Omental fat pad (tissue), 3 donors: ENCODE measurements at regions not wholly inside any gene's neighbourhood (a gene's known extent, or its start where the extent isn't known, plus 50 kb on each side); places are given as distances from the start of the nearest gene placed in this dataset.

Experiments
- ATAC-seq: fragments of 150-250 bp; one replicate; pipeline ENCODE4 v1.9.1; 2016; ENCODE audit warnings: mild to moderate bottlenecking, moderate library complexity; ENCODE audit not compliant: low FRiP score
- DNase-seq: peaks from one replicate; pipeline ENCODE4 v3.0.0-alpha.2; 2019; ENCODE audit warnings: low spot score
- TF ChIP-seq, protein P1 (sequence below), 3 donors: fragments of 450-650 bp; IDR thresholded peaks; one replicate each; pipeline ENCODE4 v1.5.1; 2016 to 2017; ENCODE audit warnings: antibody characterized with exemption in 3 of 3, mild to moderate bottlenecking in 3 of 3, moderate library complexity in 2 of 3

GRCh38 chr2:9772035-9772998, 71.0 kb upstream of the TAF1B start:
- ATAC-seq (no peak), DNase-seq (no peak)
- TF ChIP-seq, protein P1, sequence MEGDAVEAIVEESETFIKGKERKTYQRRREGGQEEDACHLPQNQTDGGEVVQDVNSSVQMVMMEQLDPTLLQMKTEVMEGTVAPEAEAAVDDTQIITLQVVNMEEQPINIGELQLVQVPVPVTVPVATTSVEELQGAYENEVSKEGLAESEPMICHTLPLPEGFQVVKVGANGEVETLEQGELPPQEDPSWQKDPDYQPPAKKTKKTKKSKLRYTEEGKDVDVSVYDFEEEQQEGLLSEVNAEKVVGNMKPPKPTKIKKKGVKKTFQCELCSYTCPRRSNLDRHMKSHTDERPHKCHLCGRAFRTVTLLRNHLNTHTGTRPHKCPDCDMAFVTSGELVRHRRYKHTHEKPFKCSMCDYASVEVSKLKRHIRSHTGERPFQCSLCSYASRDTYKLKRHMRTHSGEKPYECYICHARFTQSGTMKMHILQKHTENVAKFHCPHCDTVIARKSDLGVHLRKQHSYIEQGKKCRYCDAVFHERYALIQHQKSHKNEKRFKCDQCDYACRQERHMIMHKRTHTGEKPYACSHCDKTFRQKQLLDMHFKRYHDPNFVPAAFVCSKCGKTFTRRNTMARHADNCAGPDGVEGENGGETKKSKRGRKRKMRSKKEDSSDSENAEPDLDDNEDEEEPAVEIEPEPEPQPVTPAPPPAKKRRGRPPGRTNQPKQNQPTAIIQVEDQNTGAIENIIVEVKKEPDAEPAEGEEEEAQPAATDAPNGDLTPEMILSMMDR (IDR thresholded peaks at IDR 0.05) = no peak

GRCh38 chr2:9772999-9773902, 70.0 kb upstream of the TAF1B start:
- TF ChIP-seq, protein P1 (IDR thresholded peaks at IDR 0.05) = no peak
- ATAC-seq = no peak
- no peak for DNase-seq

- DNase-seq (no peak), ATAC-seq (no peak)
- TF ChIP-seq, protein P1 (IDR thresholded peaks at IDR 0.05) = no peak
These were observed 69.4 kb upstream of the TAF1B start for GRCh38 chr2:9773903-9774239.

DNA sequence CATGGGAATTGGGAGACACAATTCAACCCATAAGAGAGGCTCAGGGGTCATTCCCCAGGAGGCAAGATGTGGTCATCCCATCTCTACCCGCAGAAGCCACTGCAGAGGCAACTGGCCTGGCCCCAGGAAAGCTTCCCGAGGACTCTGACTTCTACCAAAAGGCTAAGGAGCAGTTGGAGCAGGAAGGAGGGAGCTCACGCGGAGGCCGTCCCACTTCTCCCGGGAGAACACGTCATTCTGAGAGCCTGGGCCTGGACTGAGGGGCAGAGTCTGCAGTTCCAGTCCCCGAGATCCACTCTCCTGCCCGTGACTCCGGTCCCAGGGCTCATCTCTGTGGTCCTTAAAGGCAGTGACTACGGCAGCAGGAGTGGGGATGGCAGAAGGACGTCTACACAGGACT, 69.0 kb upstream of the TAF1B start:
- TF ChIP-seq, protein P1 (IDR thresholded peaks at IDR 0.05) = no peak
- DNase-seq = no peak
- no peak for ATAC-seq

- DNase-seq (no peak), ATAC-seq (no peak)
- TF ChIP-seq, protein P1 (IDR thresholded peaks at IDR 0.05) = no peak
These were observed 67.9 kb upstream of the TAF1B start for GRCh38 chr2:9775351-9775750.

- DNase-seq (no peak), ATAC-seq (no peak)
- TF ChIP-seq, protein P1 (IDR thresholded peaks at IDR 0.05) = no peak
These were observed 67.1 kb upstream of the TAF1B start for GRCh38 chr2:9775999-9776712.
